NCI-H2196 (cell line): ENCODE measurements at regions not wholly inside any gene's neighbourhood (a gene's known extent, or its start where the extent isn't known, plus 50 kb on each side); places are given as distances from the start of the nearest gene placed in this dataset.

Experiments
- DNase-seq: peaks from one replicate; lab custom pipeline; 2025; ENCODE audit not compliant: unreplicated experiment; lab: John Stamatoyannopoulos, UW

DNA sequence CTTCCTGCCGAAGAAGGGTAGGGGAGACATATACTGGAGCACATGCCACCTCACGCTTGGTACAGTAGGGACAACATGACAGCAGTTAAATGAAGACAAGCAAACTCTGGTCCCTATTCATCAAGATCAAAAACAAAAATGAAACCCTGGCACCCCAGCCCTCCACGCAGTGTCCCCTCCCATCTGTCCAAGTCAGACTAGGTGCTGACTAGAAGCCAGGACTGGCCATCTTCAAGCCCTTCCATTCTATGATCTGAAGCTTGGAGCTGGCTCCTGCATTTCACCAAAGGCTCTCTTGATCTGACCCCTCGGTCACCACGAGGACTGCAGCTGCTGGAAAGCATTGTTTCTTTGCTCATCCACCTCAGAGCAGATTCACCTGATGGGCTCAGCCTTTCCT, 158.9 kb upstream of the GGTLC1 start:
- DNase-seq: no peak

DNA sequence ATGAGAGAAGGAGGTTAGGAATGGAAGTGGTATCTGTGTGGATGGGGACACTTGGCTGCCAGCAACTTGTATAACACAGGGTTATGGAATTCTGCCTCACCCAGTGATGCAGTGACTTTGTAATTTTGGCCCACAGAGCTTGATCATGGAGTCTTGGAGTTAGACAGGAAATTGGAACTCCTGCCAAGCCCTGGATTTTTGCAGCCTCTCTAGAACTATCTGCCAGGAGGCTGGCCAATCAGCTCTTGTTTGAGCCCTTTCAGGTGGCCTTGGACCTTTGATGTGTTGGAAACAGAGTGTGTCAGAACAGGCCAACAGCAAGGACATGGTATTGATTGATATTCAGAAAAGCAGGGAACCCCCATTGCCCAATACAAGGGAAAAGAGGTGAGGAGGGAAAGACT, 157.7 kb upstream of the GGTLC1 start:
- DNase-seq: no peak

GRCh38 chr20:24144371-24144770, 155.8 kb upstream of the GGTLC1 start:
- no peak for DNase-seq

GRCh38 chr20:24141111-24141510, 152.5 kb upstream of the GGTLC1 start:
- no peak for DNase-seq

DNA sequence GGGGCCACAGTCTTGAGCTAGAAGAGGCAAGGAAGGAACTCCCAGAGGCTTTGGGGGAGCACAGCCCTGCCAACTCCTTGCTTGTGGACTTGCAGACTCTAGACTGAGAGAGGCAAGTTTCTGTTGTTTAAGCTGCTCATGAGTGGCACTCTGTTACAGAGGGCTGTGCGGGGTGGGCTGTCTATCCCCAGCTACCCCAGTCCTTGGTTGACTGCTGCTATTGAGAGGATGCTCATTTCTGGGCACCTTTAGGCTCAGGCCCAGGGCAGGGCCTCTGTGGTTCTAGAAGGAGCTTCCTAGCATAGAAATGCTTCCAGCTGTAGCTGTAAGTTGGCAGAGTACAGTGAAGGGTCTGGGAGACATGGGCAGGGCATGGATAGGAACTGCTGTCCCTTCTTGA, 151.3 kb upstream of the GGTLC1 start:
- no peak for DNase-seq

- no peak for DNase-seq
Observed at GRCh38 chr20:24138951-24139350, 150.4 kb upstream of the GGTLC1 start.

DNA sequence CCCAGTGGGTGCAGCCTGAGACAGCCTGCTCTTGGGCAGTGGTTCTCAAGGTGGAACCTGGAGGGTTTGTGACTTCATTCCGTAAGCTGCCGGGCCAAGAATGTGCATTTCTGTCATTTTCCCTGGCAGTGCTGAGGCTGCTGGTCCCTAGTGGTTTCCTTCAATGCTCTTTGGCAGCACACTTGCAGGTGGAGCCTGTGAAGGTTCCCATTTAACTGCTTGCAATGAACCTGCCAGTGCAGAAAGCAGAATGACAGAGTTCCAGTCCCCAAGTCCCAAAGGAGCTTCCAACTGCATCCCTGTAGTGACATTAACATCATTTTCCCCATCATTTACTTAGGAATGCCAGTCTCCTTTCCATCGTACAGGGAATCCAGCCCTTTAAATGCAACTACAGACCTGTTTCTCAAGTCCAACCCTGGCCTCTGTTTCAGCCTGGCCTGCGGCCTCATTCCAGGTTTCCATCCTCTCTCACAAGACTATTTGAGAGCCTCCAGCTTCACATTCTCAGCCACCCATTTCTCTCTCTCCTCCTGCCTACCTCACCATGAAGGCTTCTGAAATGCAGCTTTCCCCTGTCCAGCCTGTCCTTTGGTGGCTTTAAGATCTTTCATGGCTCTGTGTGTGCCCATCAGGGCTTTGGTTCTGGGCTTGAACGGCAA, 149.7 kb upstream of the GGTLC1 start:
- no peak for DNase-seq

DNA sequence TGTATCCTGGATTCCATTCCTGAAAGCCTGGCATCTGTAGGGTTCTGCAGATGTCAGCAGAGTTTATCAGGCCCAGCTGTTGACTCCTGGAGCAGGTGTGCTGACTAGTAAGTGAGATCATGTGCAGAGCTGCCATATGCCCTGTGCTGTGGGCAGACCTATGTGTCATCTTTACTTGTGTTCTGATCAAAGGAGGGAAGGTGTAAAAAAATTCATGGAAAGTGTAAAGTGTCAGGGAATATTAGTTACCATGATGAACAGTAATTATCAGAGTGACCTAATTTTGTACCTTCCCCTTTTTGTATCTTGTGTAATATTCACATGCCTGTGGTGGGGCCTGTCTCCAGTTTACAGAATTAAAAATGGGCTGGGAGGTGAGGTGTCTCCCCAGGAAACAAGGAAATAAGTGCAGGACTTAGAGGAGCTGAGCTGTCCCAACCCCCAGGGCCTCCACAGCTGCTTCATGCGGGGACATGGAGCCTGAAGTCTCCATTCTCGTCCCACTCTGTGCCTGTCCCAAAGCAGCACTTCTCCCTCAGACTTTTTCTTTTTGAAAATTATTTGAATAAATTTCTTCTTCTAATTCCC, 148.2 kb upstream of the GGTLC1 start:
- no peak for DNase-seq

DNA sequence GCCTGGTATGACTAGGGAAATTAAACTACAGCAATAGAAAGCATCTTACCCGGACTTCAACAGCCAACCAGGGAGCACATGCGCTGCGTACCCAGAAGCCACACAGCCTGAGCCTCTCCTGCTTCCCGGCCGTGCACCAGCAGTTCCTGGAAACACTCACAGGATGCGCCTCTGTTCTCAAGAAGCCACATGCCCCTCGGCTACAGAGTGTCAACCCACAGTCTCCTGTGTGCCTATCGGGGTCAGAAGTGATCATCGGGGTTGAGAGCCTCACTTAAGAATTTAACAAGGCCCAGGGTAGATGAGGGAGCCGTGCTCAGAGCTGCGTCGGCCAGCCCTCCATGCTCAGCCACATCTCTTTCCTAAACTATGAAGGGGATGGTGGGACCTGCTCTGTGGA, 147.2 kb upstream of the GGTLC1 start:
- no peak for DNase-seq

DNA sequence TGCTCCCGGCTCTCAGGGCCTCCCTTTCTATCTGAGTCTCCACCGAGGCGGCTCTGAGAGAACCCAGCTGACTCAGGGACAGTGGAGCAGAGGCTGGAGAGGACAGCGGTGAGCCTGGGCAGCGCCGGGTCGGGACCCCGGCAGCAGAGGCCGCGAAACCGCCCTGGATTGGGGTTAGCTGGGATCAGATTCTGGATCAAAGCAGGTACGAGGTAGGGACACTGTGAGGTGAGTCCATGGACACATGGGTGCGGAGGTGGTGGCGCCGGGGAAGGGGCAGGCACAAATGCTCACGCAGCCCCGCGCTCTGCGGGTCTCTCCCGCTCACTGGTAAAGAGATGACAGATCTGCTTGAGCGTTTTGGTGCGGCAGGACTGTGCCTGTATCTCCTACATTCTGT, 146.4 kb upstream of the GGTLC1 start:
- no peak for DNase-seq

GRCh38 chr20:24134284-24134683, 145.7 kb upstream of the GGTLC1 start:
- no peak for DNase-seq

DNA sequence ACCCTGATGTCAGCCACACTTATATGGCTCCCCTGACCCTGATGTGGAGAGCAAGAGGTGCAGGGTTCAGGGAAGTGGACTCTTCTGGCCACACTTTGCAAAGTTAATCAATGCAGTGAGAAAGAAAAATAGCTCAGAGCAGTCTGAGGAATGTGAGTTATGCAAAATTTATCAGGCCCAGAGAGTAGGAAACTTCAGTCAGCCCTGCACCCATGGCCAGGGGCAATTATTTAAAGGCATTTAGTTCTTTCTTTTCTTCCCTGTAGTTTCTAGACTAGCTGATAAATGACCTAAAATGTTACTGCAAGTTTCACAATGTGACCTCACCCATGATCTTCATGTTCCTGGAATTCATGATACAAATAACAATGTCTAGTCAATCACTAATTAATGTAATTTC, 143.7 kb upstream of the GGTLC1 start:
- no peak for DNase-seq

DNA sequence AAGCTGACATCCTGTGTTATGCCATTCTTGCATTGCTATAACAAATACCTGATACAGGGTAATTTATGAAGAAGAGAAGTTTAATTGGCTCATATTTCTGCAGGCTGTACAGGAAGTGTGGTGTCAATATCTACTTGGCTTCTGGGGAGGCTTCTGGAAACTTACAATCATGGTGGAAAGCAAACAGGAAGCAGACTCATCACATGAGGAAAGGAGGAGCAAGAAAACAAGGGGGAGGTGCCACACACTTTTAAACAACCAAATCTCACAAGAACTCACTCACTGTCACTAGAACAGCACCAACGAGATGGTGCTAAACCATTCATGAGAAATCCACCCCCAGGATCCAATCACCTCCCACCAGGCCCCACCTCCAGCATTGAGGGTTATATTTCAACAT, 143.1 kb upstream of the GGTLC1 start:
- no peak for DNase-seq

GRCh38 chr20:24131281-24131680, 142.7 kb upstream of the GGTLC1 start:
- no peak for DNase-seq

GRCh38 chr20:24129641-24130040, 141.1 kb upstream of the GGTLC1 start:
- no peak for DNase-seq

GRCh38 chr20:24124951-24125650, 136.5 kb upstream of the GGTLC1 start:
- no peak for DNase-seq

- DNase-seq: no peak
Observed at GRCh38 chr20:24124003-24124402, 135.4 kb upstream of the GGTLC1 start.

DNA sequence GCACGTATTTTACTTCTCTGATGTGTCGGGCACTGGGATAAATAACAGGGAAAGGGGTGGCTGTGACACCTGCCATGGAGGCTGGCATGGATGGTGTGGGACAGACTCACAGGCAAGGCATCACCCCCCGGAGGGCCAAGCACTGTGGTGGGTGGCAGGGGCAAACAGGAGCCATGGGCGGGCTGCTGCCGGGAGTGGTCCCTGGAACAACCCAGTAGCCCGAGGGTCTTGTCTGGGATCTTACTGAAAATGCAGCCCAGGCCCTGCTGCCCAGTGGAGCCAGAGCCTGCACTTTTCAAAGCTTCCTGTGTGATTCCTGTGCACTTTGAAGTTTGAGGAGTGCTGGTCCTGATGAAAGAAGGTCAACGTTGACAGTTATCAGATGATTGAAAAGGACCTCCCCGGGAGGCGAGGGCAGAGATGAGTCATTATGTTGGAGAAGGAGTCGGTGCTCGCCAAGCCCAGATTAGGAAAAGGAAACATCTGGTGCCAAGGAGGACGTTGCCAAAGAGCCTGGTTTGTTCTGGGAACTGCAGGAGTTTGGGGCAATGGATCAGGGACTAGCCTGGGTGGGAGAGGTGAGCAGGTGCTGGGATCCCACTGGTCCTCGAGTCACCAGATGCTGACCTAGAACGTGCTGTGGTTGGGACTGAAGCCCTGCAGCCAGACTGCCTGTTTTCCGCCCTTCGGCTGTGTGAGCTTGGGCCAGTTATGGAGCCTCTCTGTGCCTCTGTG, 130.0 kb upstream of the GGTLC1 start:
- DNase-seq: no peak

DNA sequence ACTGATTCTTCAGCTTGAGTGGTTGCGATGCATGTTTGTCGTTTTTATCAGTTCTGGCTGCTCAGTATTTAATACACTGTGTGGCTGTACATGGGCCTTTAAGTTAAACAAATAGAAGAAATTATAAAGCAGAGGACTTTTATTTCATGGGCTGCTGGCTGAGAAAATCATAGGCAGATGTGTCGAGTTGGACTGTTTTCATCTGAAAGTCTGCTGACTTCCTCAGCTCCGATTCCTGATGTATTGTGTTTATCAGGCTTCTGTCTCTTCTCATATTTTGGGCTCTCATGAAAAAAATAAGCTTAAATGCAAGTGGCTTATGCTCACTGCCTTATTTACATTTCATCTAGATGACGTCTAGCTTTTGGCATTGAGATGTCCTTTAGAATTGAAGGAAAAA, 129.5 kb upstream of the GGTLC1 start:
- no peak for DNase-seq

DNA sequence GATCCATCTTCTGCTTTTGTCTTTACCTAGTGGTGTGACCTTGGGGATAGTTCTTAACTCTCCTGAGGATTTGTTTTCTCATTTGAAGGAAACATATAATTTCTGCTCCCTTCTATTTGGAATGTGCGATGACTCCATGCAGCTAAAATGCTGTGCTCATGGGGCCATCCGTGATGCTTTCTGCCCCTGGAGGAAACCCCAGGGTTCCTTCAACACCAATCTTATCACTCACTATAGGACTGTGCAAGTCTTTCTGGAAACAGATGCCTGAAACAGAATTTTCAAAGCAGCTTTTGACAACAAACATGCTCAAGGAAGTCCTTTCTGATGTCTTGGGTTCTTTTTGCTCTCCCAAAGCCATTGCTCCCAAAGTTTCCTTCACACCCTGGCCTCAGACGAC, 128.8 kb upstream of the GGTLC1 start:
- no peak for DNase-seq

- DNase-seq: no peak
Observed at GRCh38 chr20:24116611-24117010, 128.0 kb upstream of the GGTLC1 start.

GRCh38 chr20:24112360-24112759, 123.8 kb upstream of the GGTLC1 start:
- DNase-seq: no peak
